H9 (cell line): ENCODE measurements at regions not wholly inside any gene's neighbourhood (a gene's known extent, or its start where the extent isn't known, plus 50 kb on each side); places are given as distances from the start of the nearest gene placed in this dataset.

Experiments used
- DNase-seq: peaks from one replicate; pipeline ENCODE4 v3.0.0-alpha.2; 2017
- H2AFZ ChIP-seq: one replicate; pipeline ENCODE4 v1.6.1; 2013; ENCODE audit warnings: mild to moderate bottlenecking, low read length, control low read depth, moderate library complexity
- H2AK5ac ChIP-seq: 2 replicates; pipeline ENCODE4 v1.6.1; 2013; ENCODE audit warnings: low read length, control low read depth, mixed read lengths; ENCODE audit not compliant: insufficient read length
- H2BK120ac ChIP-seq: one replicate; pipeline ENCODE4 v1.6.1; 2013; ENCODE audit warnings: low read depth, mild to moderate bottlenecking, low read length, control low read depth, inconsistent platforms; ENCODE audit not compliant: poor library complexity, severe bottlenecking
- H2BK12ac ChIP-seq: 2 replicates; pipeline ENCODE4 v1.6.1; 2013; ENCODE audit warnings: low read length, control low read depth, mixed read lengths, low read depth; ENCODE audit not compliant: insufficient read length
- H2BK15ac ChIP-seq: 2 replicates; pipeline ENCODE4 v1.6.1; 2013; ENCODE audit warnings: low read depth, low read length, control low read depth
- H2BK20ac ChIP-seq: one replicate; pipeline ENCODE4 v1.6.1; 2013; ENCODE audit warnings: low read depth, mild to moderate bottlenecking, low read length, control low read depth, inconsistent platforms; ENCODE audit not compliant: poor library complexity, severe bottlenecking
- H2BK5ac ChIP-seq: 2 replicates; pipeline ENCODE4 v1.6.1; 2013; ENCODE audit warnings: low read length, control low read depth, mixed read lengths; ENCODE audit not compliant: insufficient read length
- H3K14ac ChIP-seq: 2 replicates; pipeline ENCODE4 v1.6.1; 2013; ENCODE audit warnings: low read length, control low read depth; ENCODE audit not compliant: insufficient read depth
- H3K18ac ChIP-seq: 2 replicates; pipeline ENCODE4 v1.6.1; 2013; ENCODE audit warnings: low read depth, mild to moderate bottlenecking, mixed read lengths, low read length, control low read depth; ENCODE audit not compliant: insufficient read length
- H3K23ac ChIP-seq: 2 replicates; pipeline ENCODE4 v1.6.1; 2013; ENCODE audit warnings: low read length, control low read depth, mixed read lengths, low read depth; ENCODE audit not compliant: insufficient read length
- H3K23me2 ChIP-seq: 2 replicates; pipeline ENCODE4 v1.6.1; 2013; ENCODE audit warnings: low read depth, mild to moderate bottlenecking, mixed read lengths, low read length, control low read depth; ENCODE audit not compliant: insufficient read length, poor library complexity, severe bottlenecking
- H3K27ac ChIP-seq: 2 replicates; pipeline ENCODE4 v1.5.1; 2013; ENCODE audit warnings: low read length, control low read depth, mixed read lengths, low read depth; ENCODE audit not compliant: insufficient read length
- H3K27me3 ChIP-seq: 2 replicates; pipeline ENCODE4 v1.6.1; 2013; ENCODE audit warnings: low read length, control low read depth, inconsistent platforms; ENCODE audit not compliant: insufficient read depth
- H3K4ac ChIP-seq: 2 replicates; pipeline ENCODE4 v1.6.1; 2013; ENCODE audit warnings: low read depth, mild to moderate bottlenecking, control low read depth, inconsistent platforms, low read length, moderate library complexity
- H3K4me1 ChIP-seq: 2 replicates; pipeline ENCODE4 v1.6.1; 2013; ENCODE audit warnings: low read length, control low read depth, inconsistent platforms; ENCODE audit not compliant: insufficient read depth
- H3K4me2 ChIP-seq: 2 replicates; pipeline ENCODE4 v1.6.1; 2013; ENCODE audit warnings: low read length, control low read depth, mixed read lengths; ENCODE audit not compliant: insufficient read length, insufficient read depth
- H3K56ac ChIP-seq: 2 replicates; pipeline ENCODE4 v1.6.1; 2013; ENCODE audit warnings: low read depth, mild to moderate bottlenecking, mixed read lengths, low read length, control low read depth; ENCODE audit not compliant: insufficient read length
- H3K79me1 ChIP-seq: 2 replicates; pipeline ENCODE4 v1.6.1; 2013; ENCODE audit warnings: low read depth, mild to moderate bottlenecking, moderate library complexity, low read length, control low read depth, inconsistent platforms; ENCODE audit not compliant: insufficient read depth, poor library complexity, severe bottlenecking
- H3K79me2 ChIP-seq: 2 replicates; pipeline ENCODE4 v1.6.1; 2013; ENCODE audit warnings: low read length, control low read depth, inconsistent platforms; ENCODE audit not compliant: insufficient read depth
- H3K9ac ChIP-seq: 2 replicates; pipeline ENCODE4 v1.6.1; 2013; ENCODE audit warnings: low read length, control low read depth, mixed read lengths; ENCODE audit not compliant: insufficient read length; ENCODE audit errors: extremely low read depth
- H3K9me3 ChIP-seq: one replicate; pipeline ENCODE4 v1.6.1; 2013; ENCODE audit warnings: low read depth, low read length, inconsistent platforms; ENCODE audit not compliant: control insufficient read depth
- H3T11ph ChIP-seq: one replicate; pipeline ENCODE4 v1.6.1; 2013; ENCODE audit warnings: mild to moderate bottlenecking, low read length, control low read depth, inconsistent platforms
- H4K20me1 ChIP-seq: one replicate; pipeline ENCODE4 v1.6.1; 2013; ENCODE audit not compliant: control insufficient read depth, insufficient read length, insufficient read depth
- H4K5ac ChIP-seq: 2 replicates; pipeline ENCODE4 v1.6.1; 2013; ENCODE audit warnings: low read depth, mild to moderate bottlenecking, mixed read lengths, low read length, control low read depth; ENCODE audit not compliant: insufficient read length
- H4K8ac ChIP-seq: replicated peaks from 2 replicates; pipeline ENCODE4 v1.6.1; 2013; ENCODE audit warnings: low read length, control low read depth, mixed read lengths, low read depth; ENCODE audit not compliant: insufficient read length
- H4K91ac ChIP-seq: 2 replicates; pipeline ENCODE4 v1.6.1; 2013; ENCODE audit warnings: low read depth, mild to moderate bottlenecking, moderate library complexity, mixed read lengths, low read length, control low read depth; ENCODE audit not compliant: insufficient read length
- H3K27ac Mint-ChIP-seq, 3 experiments: 2 replicates in 2 of 3; 3 replicates in 1 of 3; pipeline ENCODE4 v1.8.0; 2020 to 2021; ENCODE audit warnings: mixed read lengths in 3 of 3, mild to moderate bottlenecking in 1 of 3, moderate library complexity in 1 of 3
- H3K27me3 Mint-ChIP-seq: 2 replicates; pipeline ENCODE4 v1.8.0; 2021; ENCODE audit warnings: low read depth, mild to moderate bottlenecking, moderate library complexity, mixed read lengths
- H3K36me3 Mint-ChIP-seq, 3 experiments: 2 replicates in 2 of 3; 3 replicates in 1 of 3; pipeline ENCODE4 v1.8.0; 2020 to 2021; ENCODE audit warnings: low read depth in 3 of 3, mixed read lengths in 3 of 3; ENCODE audit not compliant: insufficient read depth in 1 of 3
- H3K4me1 Mint-ChIP-seq, 2 experiments: 2 replicates each; pipeline ENCODE4 v1.8.0; 2020; ENCODE audit warnings: mixed read lengths in 2 of 2
- H3K4me3 Mint-ChIP-seq, 2 experiments: 2 replicates in 1 of 2; 3 replicates in 1 of 2; pipeline ENCODE4 v1.8.0; 2020 to 2021; ENCODE audit warnings: mild to moderate bottlenecking in 2 of 2, mixed read lengths in 2 of 2, moderate library complexity in 1 of 2
- H3K9me3 Mint-ChIP-seq, 2 experiments: 2 replicates in 1 of 2; 3 replicates in 1 of 2; pipeline ENCODE4 v1.8.0; 2020; ENCODE audit warnings: mild to moderate bottlenecking in 2 of 2, mixed read lengths in 2 of 2, moderate library complexity in 1 of 2
- CTCF ChIP-seq: fragments of 200-600 bp; sonication (generic); conservative IDR thresholded peaks from 3 replicates; pipeline ENCODE4 v1.8.0; 2021; ENCODE audit warnings: antibody characterized with exemption, mild to moderate bottlenecking
- WGBS: extraction: QIAGEN DNeasy Blood & Tissue Kit; methylation state at CpG from one replicate; pipeline ENCODE4 v1.1.7; 2013; ENCODE audit warnings: missing lambda C conversion rate, low lambda C conversion rate, mixed read lengths; ENCODE audit not compliant: insufficient read length; ENCODE audit errors: extremely low coverage; 5-methylcytosine and 5-hydroxymethylcytosine counted together

DNA sequence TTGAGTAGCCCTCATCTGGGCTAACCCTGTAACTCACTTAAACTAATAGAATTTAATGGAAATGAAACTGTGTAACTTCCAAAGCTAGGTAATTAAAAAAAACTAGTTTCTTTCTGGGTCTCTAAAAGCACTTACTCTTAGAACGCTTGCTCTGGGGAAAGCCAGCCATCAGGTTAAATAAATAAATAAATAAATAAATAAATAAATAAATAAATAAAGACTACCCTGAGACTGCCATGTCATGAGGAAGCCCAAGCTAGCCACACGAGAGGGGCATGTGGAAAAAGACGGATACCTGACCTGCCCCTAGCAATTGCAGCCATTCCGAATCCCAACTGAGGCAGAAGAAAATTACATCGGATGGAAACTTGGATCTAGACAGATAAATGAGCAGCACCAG is 51.3 kb upstream of the FER start:
- peaks cover 9 to 13% of the 10 kb centered on the region in 2 experiments for H3K4me1 Mint-ChIP-seq
- no peak overlapping the region for H3K14ac ChIP-seq
- no peaks in the 10 kb centered on the region for H3K27me3 ChIP-seq
- no peak for DNase-seq
- H3K23ac ChIP-seq: no peak overlapping the region
- H4K20me1 ChIP-seq: no peaks in the 10 kb centered on the region
- TF ChIP-seq CTCF: no peak
- H3K4ac ChIP-seq: no peak overlapping the region
- H4K5ac ChIP-seq: no peak overlapping the region
- H2BK20ac ChIP-seq: no peak overlapping the region
- H3K18ac ChIP-seq: no peak overlapping the region
- H3T11ph ChIP-seq: no peak overlapping the region
- H4K91ac ChIP-seq: no peak overlapping the region
- H3K27me3 Mint-ChIP-seq: no peaks in the 10 kb centered on the region
- H3K36me3 Mint-ChIP-seq: no peaks in the 10 kb centered on the region
- H3K9me3 ChIP-seq: no peaks in the 10 kb centered on the region
- no peak overlapping the region for H2BK15ac ChIP-seq
- H2BK5ac ChIP-seq: no peak overlapping the region
- no peak overlapping the region for H4K8ac ChIP-seq
- no peak overlapping the region for H2AK5ac ChIP-seq
- no peak overlapping the region for H3K27ac ChIP-seq
- H3K4me2 ChIP-seq: no peak overlapping the region
- H2BK12ac ChIP-seq: no peak overlapping the region
- no peak overlapping the region for H3K4me3 Mint-ChIP-seq
- H3K79me1 ChIP-seq: no peaks in the 10 kb centered on the region
- H3K9ac ChIP-seq: no peak overlapping the region
- H3K56ac ChIP-seq: no peak overlapping the region
- no peaks in the 10 kb centered on the region for H3K23me2 ChIP-seq
- H3K4me1 ChIP-seq: peaks cover 2% of the 10 kb centered on the region; the same call in 1 of the 2 replicates
- H3K27ac Mint-ChIP-seq: no peak overlapping the region; a peak in 1 of 7 replicates
- no peaks in the 10 kb centered on the region for H3K9me3 Mint-ChIP-seq
- H2AFZ ChIP-seq: no peak overlapping the region
- no peak overlapping the region for H2BK120ac ChIP-seq
- no CpG with 5 or more reads among the region's 5 CpGs for WGBS
- H3K79me2 ChIP-seq: no peaks in the 10 kb centered on the region
